ENCODE measurements at regions not wholly inside any gene's neighbourhood (a gene's known extent, or its start where the extent isn't known, plus 50 kb on each side); places are given as distances from the start of the nearest gene placed in this dataset.
"Not testable (repeated sequence)": the region's sequence is repeated elsewhere in the genome, so short reads cannot be mapped to it uniquely, and the experiment has no call there.

DNA sequence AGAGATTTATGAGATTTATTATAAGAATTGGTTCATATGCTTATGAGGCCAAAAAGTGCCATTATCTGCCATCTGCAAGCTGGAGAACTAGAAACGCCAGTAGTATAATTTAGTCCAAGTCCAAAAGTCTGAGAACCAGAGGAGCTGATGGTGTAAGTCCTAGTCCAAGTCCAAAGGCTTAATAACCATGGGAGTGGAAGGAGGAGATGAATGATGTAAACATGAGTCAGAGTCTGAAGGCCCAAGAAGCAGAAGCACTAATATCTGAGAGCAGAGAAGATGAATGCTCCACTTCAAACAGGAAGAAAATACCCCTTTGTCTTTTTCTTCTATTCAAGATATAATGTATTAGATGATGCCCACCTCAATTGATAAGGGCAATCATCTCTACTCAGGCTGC, 185.7 kb downstream of the CGGBP1 start:
- DNase-seq (ENCODE audit: low spot score) = no peak

DNA sequence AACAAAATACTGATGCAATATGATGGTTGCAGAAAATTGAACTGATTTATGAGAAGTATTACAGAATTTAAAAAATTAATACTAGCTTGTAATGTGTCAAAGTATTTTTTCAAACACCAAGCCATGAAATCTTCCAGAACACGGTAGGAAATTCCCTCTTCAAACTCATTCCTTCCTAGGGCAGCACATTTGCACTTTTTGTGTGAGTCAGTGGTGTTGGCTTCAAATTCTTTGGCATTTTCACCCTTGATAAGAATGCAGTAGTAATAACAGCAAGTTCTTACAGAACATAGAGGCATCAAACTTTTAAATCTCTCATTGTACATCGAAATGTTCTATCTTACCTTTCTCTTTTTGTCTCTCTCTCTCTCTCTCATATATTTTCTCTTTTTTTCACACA, 191.8 kb downstream of the CGGBP1 start:
- DNase-seq (ENCODE audit: low spot score) = no peak

DNA sequence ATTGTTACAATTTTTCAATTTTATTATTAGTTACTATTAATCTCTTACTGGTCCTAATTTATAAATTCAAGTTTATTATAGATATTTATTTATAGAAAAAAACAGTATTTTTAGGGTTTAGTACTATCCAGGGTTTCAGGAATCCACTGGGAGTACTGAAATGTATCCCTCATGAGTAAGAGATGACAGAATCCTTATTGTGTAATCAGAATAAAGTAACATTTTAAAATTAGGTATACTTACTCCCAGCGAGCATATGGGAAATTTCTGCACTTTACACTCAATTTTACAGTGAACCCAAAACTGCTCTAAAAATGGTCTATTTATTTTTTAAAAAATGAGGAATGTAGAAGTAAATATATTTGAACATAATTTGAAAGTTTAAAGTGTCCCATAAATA, 202.7 kb downstream of the CGGBP1 start:
- DNase-seq (ENCODE audit: low spot score) = no peak

DNA sequence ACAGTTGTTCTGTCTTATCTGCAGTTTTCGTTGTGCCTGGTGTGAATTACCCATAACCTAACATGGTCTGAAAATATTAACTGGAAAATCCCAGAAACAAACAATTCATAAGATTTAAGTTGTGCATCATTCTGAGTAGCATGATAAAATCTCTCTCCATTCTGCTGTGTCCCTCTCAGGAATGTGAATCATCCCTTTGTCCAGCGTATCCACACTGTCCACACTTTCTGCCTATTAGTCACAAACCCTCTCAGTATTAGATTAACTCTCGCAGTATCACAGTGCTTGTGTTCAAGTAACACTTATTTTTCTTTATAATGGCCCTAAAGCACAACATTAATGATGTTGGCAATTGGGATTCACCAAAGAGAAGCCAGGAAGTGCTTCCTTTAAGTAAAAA, 203.2 kb downstream of the CGGBP1 start:
- no peak for DNase-seq (ENCODE audit: low spot score)

DNA sequence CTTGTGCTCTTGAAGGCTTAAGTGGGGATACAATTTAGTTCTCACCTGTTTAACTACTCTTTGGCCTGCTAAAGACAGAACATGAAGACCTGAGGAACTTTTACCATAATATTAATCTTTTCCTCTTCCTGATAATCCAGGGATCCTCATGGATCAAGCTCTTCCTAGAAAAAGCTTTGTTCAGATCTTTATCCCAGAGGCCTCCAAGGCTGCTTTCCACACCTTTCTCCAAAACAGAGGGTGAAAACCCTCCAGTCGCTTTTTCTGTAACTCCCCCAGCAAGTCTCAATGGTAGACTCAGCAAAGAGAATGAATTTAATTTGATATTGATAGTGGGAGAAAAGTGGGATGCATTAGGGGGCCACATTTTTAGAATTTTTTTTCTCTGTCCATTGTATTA, 203.6 kb downstream of the CGGBP1 start:
- no peak for DNase-seq (ENCODE audit: low spot score)

DNA sequence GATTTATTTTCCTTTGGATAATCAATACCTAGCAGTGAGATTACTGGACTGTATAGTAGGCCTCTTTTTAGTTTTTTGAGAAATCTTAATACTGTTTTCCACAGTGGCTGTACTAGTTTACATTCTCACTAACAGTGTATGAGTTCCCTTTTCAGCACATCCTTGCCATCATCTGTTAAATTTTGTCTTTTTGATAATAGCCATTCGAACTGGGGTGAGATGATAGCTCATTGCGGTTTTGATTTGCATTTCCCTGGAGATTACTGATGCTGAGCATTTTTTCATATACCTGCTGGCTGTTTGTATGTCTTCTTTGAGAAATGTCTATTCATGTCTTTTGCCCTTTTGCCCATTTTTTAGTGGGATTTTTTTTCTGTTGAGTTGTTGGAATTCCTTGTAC, 210.8 kb downstream of the CGGBP1 start:
- no peak for DNase-seq (ENCODE audit: low spot score)

DNA sequence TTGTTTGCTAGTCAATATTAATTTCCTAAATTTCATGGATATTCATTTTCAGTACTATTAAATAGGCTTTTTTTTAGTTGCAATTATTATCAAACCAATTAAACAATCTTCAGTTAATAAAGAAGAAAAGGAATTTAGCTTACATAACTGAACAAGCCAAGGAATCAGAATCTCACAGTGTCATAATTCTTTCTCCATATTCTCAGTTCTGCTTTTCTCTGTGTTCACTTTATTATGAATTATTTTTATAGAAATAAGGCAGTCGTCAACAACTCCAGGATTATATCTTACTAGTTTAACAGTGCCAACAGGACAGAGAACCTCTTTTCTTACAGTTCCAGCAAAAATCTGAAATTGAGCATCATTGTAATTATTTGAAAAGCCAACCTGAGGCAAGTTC, 221.7 kb downstream of the CGGBP1 start:
- DNase-seq (ENCODE audit: low spot score) = no peak

DNA sequence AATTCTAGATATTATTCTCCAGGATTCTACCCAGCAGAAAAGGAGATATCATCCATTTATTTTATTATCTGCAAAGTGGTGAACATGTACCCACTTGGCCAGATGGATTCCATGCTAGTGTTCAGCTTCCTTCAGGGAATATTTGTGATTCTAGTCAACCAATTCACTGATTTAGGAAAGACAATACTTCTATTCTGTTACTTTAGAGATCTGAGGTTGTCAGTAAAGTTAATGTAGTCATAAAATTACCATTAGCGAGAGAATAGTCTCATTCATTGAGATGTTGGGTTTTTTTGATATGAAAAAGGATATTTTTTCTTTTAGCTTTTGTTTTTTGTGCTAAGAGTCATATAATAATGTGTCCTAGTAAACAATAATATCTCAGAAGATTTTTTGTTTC, 222.8 kb downstream of the CGGBP1 start:
- no peak for DNase-seq (ENCODE audit: low spot score)

DNA sequence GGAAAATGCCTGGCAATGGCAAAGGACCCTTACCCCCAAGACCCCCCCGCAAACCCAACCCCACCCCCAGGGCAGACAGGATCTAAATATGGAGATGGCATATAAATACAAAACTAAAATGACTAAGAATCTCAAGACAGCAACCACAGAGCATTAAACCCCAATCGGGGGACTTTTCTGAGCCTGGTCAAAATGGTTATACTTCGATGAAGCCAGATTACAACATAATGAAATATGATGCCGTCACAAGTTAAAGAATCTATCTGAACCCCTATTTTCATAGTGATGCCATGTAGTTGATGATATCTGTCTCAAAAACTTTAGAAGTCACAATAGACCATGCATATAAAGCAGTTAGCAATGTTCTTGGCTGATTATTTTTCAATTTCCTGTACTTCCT, 223.6 kb downstream of the CGGBP1 start:
- DNase-seq (ENCODE audit: low spot score) = no peak

DNA sequence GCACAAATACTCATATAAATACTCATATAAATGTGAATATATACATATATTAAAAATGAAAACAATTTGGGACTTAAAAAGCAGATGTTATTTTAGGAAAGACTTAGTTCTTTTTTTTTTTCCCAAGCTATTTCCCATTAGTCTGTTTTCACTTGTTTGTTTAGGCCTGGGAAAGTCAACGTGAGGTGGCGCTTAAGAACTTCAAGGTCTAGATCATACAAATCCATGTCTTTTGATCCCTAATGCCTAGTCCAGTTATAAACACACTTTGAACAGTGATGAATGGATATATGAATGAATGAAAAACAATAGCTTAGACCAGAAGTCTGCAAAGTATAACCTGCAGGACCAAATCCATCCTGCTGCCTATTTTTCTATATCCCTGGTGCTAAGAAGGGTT, 224.5 kb downstream of the CGGBP1 start:
- DNase-seq (ENCODE audit: low spot score) = no peak

DNA sequence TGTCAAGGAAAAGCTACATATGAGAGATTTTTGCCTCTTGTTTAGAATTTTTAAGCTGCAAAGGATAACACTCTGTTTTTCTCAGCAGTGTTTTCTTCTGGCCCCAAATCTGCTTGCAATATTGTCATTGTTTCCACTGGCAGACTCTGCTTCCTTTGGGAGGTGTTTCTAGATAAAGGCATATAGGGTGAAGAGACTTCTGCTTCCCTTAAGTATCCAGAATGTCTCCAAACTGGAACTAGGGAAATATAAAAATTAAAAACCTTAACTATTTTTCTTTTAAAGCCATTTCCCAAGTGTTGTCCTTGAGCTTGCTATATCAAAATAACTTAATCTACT, 225.8 kb downstream of the CGGBP1 start:
- no peak for DNase-seq (ENCODE audit: low spot score)

DNA sequence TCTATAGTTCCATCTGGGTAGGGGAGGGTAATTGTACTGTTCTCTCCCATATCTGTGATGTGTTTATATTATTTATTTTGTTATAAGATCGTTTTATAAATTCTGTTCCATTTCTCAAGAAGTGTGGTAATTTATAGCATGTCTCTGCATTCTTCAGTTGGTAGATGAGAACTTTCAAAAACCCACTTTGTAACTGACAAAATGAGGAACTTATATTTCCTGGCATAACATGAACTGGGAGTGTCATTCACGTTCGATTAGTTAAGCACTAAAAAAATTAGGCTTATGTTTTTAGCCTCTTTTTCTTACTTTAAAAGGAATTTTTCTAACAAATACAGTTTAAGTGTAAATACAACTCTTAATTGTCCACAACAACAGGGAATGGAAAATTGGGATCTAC, 230.8 kb downstream of the CGGBP1 start:
- no peak for DNase-seq (ENCODE audit: low spot score)

DNA sequence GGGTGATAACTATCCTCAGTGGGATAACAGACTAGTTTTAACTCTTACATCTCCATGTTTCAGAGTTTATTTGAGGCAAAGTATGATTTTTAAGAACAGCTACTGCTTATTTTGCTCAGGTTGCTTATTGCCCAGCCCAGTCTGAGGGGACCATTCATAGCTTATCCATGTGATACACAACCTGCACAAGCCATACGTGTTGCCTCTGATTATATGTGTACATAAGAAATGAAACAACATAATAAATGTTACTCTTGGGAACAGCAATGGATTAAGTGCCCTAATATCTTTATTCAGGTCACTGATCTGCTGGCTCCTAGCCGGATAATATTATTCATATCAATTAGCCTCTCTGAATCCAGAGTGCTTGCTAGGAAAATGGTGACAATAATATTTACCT, 236.2 kb downstream of the CGGBP1 start:
- DNase-seq (ENCODE audit: low spot score) = no peak

DNA sequence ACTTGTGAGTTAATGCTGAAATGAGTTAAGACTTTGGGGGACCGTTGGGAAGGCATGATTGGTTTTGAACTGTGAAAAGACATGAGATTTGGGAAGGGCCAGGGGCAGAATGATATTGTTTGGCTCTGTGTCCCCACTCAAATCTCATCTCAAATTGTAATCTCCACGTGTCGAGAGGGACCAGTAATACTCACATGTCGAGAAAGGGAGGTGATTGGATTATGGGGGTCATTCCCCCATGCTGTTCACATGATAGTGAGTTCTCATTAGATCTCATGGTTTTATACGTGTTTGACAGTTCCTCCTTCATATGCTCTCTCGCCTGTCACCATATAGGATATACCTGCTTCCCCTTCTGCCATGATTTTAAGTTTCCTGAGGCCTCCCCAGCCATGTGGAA, 245.3 kb downstream of the CGGBP1 start:
- DNase-seq (ENCODE audit: low spot score) = not testable (repeated sequence)

DNA sequence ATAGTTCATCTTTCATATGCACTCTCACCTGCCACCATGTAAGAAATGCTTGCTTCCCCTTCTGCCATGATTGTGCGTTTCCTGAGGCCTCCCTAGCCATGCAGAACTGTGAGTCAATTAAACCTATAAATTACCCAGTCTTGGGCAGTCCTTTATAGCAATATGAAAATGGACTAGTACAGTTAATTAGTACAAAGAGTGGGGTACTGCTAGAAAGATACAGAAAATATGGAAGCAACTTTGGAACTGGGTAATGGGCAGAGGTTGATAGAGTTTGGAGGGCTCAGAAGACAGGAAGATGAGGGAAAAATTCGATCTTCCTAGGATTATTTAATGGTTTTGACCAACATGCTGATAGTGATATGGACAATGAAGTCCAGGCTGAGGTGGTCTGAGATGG, 246.9 kb downstream of the CGGBP1 start:
- no peak for DNase-seq (ENCODE audit: low spot score)

DNA sequence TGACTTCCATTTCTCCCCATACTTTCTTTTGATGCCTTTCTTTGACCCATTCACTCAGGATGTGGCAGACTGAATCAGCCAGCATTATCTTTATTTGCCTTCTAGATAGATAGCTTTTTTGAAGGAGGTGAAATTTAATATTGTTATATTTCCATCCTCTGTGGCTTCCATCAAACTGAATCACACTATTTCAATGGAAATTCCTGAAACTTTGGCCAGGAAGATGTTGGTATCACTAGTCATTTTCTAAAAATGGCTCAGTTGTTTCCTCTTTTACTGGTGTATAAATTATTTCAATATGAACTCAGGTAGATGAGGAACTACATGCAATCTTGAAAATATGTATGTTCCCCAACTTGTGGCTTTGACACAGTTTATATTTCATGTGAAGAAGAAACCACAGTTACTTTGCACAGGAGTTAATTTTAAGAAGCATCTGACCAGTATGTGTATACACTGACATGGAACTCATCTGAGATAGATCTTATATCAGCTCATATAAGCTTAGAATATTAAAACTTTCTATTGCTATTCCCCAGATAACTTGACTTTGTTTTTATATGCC, 248.3 kb downstream of the CGGBP1 start:
- DNase-seq (ENCODE audit: low spot score) = no peak

DNA sequence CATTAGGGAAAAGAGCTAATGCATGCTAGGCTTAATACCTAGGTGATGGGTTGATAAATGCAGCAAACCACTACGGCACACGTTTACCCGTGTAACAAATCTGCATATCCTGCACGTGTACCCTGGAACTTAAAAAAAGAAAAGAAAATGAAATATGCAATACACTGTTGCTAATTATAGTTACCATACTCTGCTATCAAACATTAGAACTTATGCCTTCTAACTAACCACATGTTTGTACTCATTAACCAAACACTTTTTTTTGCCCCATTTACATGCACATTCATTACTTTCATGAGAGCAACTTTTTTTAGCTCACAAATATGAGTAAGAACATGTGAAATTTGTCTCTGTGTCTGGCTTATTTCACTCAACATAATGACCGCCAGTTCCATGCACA, 253.1 kb downstream of the CGGBP1 start:
- DNase-seq (ENCODE audit: low spot score) = no peak

DNA sequence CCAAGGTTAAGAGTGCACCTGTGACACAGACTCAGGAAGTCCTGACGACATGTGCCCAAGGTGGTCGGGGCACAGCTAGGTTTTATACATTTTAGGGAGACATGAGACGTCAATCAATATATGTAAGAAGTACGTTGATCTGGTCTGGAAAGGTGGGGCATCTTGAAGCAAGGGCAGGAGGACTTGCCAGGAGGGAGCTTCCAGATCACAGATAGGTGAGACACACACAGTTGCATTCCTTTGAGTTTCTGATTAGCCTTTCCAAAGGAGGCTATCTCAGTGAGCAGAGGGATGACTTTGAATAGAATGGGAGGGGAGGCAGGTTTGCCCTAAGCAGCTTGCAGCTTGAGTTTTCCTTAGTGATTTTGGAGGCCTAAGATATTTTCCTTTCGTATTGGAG, 257.4 kb downstream of the CGGBP1 start:
- DNase-seq (ENCODE audit: low spot score) = no peak

DNA sequence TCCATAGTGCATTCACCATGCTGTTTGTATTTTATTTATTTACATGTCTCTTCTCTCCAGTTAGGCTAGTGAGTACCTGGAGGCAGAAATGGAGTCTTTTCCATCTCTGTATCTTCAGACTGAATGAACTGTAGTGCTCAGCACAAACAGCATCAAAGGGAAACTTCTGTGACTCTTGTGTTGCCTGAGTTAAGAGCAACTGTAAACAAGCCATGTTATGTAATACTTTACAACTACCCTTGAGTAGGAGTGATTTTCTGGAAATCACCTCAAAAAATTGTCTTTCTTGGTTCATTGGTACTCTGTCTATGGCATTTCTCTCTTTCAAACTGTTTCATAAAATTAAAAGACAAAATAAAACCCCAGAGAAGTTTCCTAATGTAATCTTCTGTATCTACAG, 258.3 kb downstream of the CGGBP1 start:
- DNase-seq (ENCODE audit: low spot score) = no peak

DNA sequence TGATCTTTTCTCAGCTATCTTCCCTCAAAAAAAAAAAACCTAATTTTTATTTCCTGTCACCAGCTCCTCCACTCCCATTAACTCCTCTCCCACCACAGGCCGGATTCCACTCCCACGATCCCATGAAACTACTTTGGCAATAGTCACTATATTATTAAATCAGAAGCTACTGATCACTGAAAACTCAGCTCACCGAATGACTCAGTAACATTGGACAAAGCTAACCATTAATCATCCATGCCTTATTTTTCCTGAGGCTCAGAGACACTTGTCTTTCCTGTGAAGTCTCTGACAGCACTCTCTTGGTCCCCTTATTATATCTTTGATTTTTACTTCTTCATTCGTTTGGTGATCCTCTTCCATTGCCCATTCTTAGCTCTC, 260.2 kb downstream of the CGGBP1 start:
- no peak for DNase-seq (ENCODE audit: low spot score)

DNA sequence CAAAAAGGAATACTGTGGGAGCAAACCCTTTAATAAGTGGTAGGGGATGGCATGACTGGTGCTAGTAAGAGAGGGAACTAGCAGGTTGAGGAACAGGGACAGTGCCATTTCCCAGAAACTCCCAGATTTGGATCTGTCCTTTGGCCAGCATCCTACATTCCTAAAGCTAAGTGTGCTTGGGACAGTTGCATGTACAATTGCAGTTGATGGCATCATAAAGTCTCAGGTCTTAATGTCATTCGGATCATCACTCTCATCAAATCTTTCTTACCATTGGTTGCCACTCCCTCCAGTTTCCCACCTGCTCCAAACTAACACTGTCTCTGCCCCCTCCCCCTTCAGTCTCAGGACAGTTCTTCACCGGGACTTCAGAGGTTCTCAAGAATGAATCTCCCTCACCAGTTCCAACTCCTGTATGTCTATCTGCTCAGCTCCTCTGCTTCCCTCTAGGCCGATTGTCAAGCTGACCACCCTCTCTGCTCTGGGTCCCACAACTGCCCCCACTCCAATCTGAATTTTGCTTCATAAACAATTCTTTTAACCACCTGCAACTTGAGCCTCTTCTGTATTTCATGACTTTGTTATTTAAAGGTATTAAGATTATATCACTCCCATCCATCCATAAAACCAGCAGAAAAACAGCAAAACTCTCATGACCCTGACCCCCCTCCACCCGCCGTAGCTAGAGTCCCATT, 260.8 kb downstream of the CGGBP1 start:
- no peak for DNase-seq (ENCODE audit: low spot score)

DNA sequence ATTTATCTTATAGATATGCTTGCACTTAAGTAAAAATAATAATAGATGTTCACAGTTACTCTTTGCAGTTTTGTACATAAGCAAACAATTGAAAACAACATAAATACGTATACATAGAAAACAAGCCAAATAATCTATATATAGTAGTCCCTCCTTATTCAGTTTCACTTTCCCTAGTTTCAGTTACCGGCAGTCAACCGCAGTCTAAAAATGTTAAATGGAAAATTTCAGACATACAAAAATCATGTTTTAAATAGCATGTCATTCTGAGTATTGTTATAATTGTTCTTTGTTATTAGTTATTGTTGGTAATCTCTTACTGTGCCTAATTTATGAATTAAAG, 262.0 kb downstream of the CGGBP1 start:
- DNase-seq (ENCODE audit: low spot score) = no peak

DNA sequence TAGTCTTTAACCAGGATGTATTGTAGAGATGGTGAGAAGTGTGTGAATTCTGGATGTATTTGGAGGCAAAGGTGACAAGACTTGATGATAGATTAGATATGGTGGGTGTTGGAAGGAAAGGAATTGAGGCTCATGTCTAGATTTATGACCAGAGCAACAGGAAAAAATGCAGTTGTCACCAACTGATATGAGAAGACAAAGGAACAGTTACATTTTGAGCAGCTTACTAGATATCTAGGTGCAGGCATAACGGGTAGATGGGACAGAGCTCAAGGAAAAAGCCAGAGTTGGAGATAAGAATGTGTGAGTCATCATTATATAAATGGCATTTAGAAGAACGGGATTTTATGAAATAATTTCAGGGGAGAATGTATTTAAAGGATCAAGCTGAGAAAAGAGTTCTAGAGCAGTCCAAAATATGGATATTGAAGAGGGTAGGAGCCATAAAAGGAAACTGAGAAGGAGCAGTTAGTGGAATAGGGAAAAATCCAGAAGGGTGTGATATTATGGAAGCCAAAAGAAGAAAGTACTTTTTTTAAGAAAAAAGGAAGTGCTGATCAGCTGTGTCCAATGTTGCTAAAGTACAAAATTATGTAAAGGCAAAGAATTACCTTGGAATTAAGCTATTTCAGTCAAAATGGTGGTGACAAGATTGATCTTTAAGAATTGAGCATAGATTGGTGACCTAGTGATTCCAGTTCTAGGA, 262.5 kb downstream of the CGGBP1 start:
- DNase-seq (ENCODE audit: low spot score) = no peak

DNA sequence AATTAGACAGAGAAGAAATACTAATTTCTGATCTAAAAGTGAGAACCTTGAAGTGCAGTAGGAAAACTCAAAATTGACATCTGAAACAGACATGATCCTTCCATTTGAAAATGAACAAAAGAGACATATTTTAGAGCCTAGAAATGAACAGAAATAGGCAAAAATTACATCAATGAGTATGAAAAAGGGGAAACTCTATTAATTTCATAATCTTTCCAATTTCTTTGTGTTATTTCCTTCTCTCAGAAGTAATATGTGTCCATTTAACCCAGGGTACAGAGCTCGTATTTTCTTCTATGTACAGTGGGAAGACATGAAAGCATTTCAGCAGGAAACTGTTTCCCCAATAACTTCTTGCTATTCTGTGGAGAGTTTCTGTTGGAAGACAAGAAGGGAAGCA, 263.1 kb downstream of the CGGBP1 start:
- DNase-seq (ENCODE audit: low spot score) = no peak
